ENCODE measurements at regions not wholly inside any gene's neighbourhood (a gene's known extent, or its start where the extent isn't known, plus 50 kb on each side); places are given as distances from the start of the nearest gene placed in this dataset.

- TF ChIP-seq CTCF (IDR thresholded peaks at IDR 0.05) (no peak), POLR2A (IDR thresholded peaks at IDR 0.05) (no peak)
These were observed 190.6 kb downstream of the MAF start for GRCh38 chr16:79409978-79410377.

All from body of pancreas (tissue), 4 donors.